ENCODE measurements at regions not wholly inside any gene's neighbourhood (a gene's known extent, or its start where the extent isn't known, plus 50 kb on each side); places are given as distances from the start of the nearest gene placed in this dataset.
"Not testable (repeated sequence)": the region's sequence is repeated elsewhere in the genome, so short reads cannot be mapped to it uniquely, and the experiment has no call there.

DNA sequence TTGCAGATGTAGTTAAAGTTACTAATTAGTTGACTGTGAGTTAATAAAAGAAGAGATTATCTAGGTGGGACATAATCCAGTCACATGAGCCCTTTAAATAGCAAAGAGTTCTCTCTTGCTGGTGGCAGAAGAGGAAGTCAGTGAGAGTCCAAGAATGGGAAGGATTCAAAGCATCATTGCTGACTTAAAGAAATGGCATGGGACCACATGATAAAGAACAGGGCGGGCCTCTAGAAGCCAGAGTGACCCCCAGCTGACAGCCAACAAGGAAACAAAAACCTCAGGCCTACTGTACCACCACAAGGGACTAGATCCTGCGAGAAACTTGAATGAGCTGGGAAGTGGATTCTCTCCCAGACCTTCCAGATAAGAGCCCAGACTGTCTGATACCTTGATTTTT, 447.2 kb upstream of the CCDC54 start:
- no peak for ATAC-seq

GRCh38 chr3:106931904-106932303, 445.3 kb upstream of the CCDC54 start:
- ATAC-seq, result no peak

GRCh38 chr3:106936337-106936736, 440.9 kb upstream of the CCDC54 start:
- no peak for ATAC-seq

- no peak for ATAC-seq
These were observed 435.2 kb upstream of the CCDC54 start for GRCh38 chr3:106942051-106942450.

DNA sequence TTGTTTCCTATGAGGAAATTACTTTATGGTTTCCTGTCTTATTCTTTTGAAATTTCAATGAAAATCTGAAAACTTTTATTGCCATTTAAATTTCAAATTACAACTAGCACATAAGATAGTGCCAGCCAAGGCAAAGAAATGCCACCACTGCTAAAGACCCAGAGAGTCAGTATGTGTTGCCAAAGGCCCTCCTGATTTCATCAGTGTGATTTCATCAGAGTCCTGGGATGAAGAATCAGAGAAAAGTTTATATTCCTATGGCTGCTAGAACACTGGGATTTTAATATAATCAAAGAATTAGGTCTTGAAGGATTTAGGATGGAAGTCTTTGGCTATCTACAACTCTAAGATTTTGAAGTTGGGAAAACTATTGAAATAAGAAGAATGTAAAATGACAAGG, 434.2 kb upstream of the CCDC54 start:
- no peak for ATAC-seq

- ATAC-seq, result no peak
These were observed 431.8 kb upstream of the CCDC54 start for GRCh38 chr3:106945435-106945834.

- no peak for ATAC-seq
These were observed 430.4 kb upstream of the CCDC54 start for GRCh38 chr3:106946866-106947265.

- no peak for ATAC-seq
These were observed 420.2 kb upstream of the CCDC54 start for GRCh38 chr3:106957029-106957428.

- no peak for ATAC-seq
These were observed 414.2 kb upstream of the CCDC54 start for GRCh38 chr3:106962993-106963392.

GRCh38 chr3:106963442-106963841, 413.8 kb upstream of the CCDC54 start:
- ATAC-seq, result no peak

DNA sequence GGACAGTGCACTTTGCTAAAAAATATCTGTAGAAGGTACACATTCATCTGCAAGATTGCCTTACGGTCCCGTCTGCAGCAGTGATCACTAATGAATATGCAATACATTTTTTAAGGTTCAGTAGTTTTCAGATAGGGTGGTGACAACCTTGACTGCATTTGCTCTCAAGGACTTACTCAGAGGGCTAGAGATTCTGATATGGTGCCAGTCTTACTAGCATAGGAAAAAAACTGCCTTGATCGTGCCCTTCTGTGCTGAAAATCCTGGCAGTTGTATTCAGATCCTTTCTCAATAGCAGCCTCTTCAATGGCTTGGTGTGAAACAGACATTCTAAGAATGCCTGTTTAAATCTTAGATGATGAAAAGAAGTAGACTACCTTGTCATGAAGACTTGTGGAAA, 411.9 kb upstream of the CCDC54 start:
- ATAC-seq, result no peak

GRCh38 chr3:106969596-106969995, 407.6 kb upstream of the CCDC54 start:
- ATAC-seq, result no peak

- no peak for ATAC-seq
These were observed 395.8 kb upstream of the CCDC54 start for GRCh38 chr3:106981392-106981791.

GRCh38 chr3:106985721-106986120, 391.5 kb upstream of the CCDC54 start:
- ATAC-seq, result no peak

GRCh38 chr3:106998841-106999682, 378.2 kb upstream of the CCDC54 start:
- not testable (repeated sequence) for ATAC-seq

DNA sequence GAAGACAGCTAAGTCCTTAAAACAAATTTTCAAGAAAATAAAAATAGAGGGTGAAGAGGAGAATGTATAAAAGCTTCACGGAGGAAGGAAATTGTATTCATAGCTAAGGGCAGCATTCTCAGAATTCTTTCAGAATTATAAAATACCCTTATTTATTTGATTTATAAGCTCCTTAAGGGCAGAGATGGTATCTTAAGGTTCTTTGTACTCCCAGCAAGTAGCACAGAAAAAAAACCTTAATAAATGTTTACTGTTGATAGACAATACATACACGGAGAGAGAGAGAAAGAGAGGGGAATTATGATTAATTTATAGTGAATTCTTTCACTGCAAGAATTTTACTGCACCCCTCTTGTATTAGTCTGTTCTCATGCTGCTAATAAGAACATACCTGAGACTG, 375.6 kb upstream of the CCDC54 start:
- no peak for ATAC-seq

DNA sequence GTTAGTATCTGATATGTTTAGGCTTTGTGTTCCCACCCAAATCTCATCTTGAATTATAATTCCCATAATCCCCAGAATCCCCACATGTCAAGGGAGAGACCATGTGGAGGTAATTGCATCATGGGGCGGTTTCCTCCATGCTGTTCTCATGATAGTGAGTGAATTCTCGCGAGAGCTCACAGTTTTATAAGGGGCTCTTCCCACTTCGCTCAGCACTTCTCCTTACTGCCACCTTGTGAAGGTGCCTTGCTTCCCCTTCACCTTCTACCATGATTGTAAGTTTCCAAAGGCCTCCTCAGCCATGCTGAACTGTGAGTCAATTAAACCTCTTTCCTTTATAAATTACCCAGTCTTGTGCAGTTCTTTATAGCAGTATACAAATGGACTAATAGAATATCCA, 371.9 kb upstream of the CCDC54 start:
- not testable (repeated sequence) for ATAC-seq

- ATAC-seq, result no peak
These were observed 369.0 kb upstream of the CCDC54 start for GRCh38 chr3:107008213-107008612.

DNA sequence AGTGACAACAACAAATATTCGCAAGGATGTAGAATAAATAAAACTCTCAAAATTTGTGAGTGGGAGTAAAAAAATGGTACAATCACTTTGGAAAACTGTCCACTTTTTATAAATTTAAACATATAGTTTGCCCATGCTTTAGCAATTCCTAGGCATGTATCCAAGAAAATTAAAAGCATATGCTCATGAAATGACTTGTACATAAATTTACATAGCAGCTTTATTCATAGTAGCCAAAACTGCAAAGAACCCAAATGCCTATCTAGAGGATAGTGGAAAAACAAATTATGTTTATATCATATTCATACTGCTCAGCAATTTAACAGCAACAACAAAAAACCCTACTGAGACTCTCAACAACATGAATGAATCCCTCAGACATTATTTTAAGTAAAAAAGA, 363.6 kb upstream of the CCDC54 start:
- no peak for ATAC-seq

DNA sequence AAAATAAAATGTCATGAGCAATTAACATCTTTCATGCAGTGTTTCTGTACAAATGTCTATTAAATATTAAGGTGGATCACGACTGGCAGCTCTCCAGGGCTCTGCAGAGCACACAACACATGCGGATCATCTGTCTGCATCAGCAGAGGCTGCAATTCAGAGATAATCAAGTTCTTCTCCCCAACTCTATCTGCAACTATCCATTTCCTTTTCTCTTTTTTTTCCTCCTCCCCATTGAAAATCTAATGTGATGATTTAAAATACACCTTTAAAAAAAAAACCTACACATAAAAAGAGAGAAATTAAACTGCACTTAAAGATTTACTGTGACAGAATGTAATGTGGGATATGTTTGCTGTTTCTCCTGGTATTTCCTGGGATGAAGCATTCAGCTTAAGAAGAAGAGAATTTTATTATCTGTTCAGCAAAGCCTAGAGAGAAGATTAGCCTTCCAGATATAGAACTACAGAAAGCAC, 352.6 kb upstream of the CCDC54 start:
- no peak for ATAC-seq

- no peak for ATAC-seq
These were observed 351.3 kb upstream of the CCDC54 start for GRCh38 chr3:107025961-107026360.

DNA sequence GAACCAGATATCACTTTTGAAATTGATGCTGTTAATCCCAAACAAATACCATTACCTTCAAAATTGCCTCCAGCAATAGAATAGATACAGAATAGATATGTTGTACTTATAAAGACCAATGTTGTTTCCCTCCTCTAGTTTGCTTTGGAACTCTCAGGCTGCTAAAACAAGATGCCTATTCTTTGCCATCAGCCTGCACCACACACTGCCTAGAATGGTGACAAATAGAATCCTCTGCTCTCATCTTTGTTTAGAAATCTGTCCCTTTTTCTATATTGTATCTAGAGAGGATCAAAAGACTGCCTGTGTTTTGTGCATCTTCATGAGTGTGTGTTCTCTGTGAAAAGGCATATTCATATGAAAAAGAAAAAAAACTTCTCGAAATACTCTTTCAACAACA, 349.2 kb upstream of the CCDC54 start:
- ATAC-seq, result no peak

DNA sequence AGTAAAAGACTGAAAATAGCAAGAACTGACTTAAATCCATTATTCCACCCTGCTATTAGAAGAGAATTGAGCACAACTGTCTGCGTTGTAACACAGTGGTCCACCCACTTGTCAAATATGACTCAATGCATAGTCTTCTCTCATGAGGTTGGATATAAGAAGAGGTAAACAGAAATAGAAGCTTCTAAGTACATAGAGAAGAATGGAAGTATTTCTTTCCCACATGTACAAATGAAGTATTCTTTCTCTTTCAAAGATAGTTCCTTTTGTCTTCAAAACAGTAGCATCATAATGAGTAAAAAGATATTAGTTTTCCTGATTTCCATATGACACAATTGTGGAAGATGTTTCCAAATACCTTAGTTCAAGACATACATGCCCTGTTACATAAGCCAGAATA, 348.6 kb upstream of the CCDC54 start:
- ATAC-seq, result no peak

DNA sequence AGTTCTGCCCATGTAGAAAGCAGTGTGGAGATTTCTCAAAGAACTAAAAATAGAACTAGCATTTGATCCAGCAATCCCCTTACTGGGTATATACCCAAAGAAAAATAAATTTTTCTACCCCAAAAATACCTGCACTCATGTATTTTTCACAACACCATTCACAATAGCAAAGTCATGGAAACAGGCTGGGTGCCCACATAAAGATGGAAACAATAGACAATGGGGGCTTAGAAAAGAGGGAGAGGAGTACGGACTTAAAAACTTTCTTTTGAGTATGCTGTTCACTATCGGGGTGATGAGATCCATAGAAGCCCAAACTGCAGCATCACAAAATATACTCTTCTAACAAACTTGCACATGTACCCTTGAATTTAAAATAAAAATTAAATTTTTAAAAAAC, 345.1 kb upstream of the CCDC54 start:
- ATAC-seq, result no peak

DNA sequence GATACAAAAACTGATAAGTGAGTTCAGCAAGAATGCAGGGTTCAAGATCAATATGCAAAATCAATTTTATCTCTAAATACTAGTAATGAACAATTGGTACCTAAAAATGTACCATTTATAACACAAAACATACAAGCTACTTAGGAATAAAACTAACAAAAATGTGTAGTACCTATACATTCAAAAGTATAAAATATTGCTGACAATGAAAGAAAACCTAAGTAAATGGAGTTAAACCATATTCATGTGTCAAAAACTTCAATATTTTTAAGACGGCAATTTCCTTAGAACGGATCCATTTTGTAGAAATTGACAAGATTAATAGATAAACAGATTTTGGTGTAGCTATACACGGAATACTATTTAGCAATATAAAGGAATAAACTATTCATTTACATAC, 343.1 kb upstream of the CCDC54 start:
- no peak for ATAC-seq

All from activated CD4-positive, CD25-positive, alpha-beta regulatory T cell treated with anti-CD3 and anti-CD28 coated beads, Interleukin-2, amount 50 U/mL, for 24 hours (primary cell).